Lower leg skin (tissue), 4 donors: ENCODE measurements at regions not wholly inside any gene's neighbourhood (a gene's known extent, or its start where the extent isn't known, plus 50 kb on each side); places are given as distances from the start of the nearest gene placed in this dataset.

Source experiments
- DNase-seq, 2 donors: peaks; one replicate each; pipeline ENCODE4 v3.0.0-alpha.2; 2019; ENCODE audit warnings: low spot score in 2 of 2
- H3K4me3 ChIP-seq: fragments of 200-600 bp; sonication (generic); 2 replicates; pipeline ENCODE4 v1.5.1; 2017; ENCODE audit warnings: mild to moderate bottlenecking, low read depth; ENCODE audit not compliant: poor library complexity, severe bottlenecking
- CTCF ChIP-seq, 3 donors: fragments of 450-650 bp; IDR thresholded peaks; one replicate each; pipeline ENCODE4 v1.5.1; 2016; ENCODE audit warnings: antibody characterized with exemption in 3 of 3, mild to moderate bottlenecking in 3 of 3, moderate library complexity in 2 of 3
- POLR2A ChIP-seq, 2 donors: fragments of 450-650 bp; IDR thresholded peaks; one replicate each; pipeline ENCODE4 v1.6.1; 2016 to 2017; ENCODE audit warnings: antibody characterized with exemption in 2 of 2, mild to moderate bottlenecking in 1 of 2, moderate library complexity in 1 of 2
- WGBS, 2 donors: methylation state at CpG; one replicate each; pipeline ENCODE4 v1.1.5; 2018; 5-methylcytosine and 5-hydroxymethylcytosine counted together
- intact Hi-C: fragments of 100-400 bp; cut with DNase I; formaldehyde crosslinking; loops from one replicate; pipeline ENCODE4 v1.15.0; 2023; ENCODE audit warnings: low total_unique reads

- no peak overlapping the region for H3K4me3 ChIP-seq
- WGBS, 2 donors: 87 to 93% methylated on average over 3 of the region's 3 CpGs
- no peak for TF ChIP-seq CTCF (IDR thresholded peaks at IDR 0.05)
- TF ChIP-seq POLR2A (IDR thresholded peaks at IDR 0.05): no peak
- no peak for DNase-seq
- intact Hi-C loops: no loop called here
These were observed 490.0 kb upstream of the ZFHX3 start for GRCh38 chr16:73537921-73538320.

- 65 to 67% methylated on average over 3 of the region's 3 CpGs for WGBS, 2 donors
- intact Hi-C loops: no loop called here
These were observed 489.0 kb upstream of the ZFHX3 start for GRCh38 chr16:73536931-73537330.

GRCh38 chr16:73531021-73531420, 483.1 kb upstream of the ZFHX3 start:
- no peak overlapping the region for H3K4me3 ChIP-seq
- TF ChIP-seq POLR2A (IDR thresholded peaks at IDR 0.05) (no peak), CTCF (IDR thresholded peaks at IDR 0.05) (no peak)
- intact Hi-C loops: no loop called here
- WGBS, 2 donors: 40 to 48% methylated on average over 3 of the region's 3 CpGs
- DNase-seq: no peak

More at GRCh38 chr16:73536931-73537330, 489.0 kb upstream of the ZFHX3 start:
- DNase-seq: no peak
- no peak overlapping the region for H3K4me3 ChIP-seq
- TF ChIP-seq CTCF (IDR thresholded peaks at IDR 0.05) (no peak), POLR2A (IDR thresholded peaks at IDR 0.05) (no peak)

- WGBS, 2 donors: 27 to 39% methylated on average over 1 of the region's 1 CpG
- TF ChIP-seq POLR2A (IDR thresholded peaks at IDR 0.05) (no peak), CTCF (IDR thresholded peaks at IDR 0.05) (no peak)
- no peak for DNase-seq
- intact Hi-C loops: no loop called here
- H3K4me3 ChIP-seq: no peak overlapping the region
These were observed 482.6 kb upstream of the ZFHX3 start for GRCh38 chr16:73530529-73530928.

GRCh38 chr16:73529303-73530012, 481.5 kb upstream of the ZFHX3 start:
- intact Hi-C loops: no loop called here
- WGBS, 2 donors: 87% methylated on average over 11 of the region's 11 CpGs

More at GRCh38 chr16:73529303-73530012, 481.5 kb upstream of the ZFHX3 start:
- no peak overlapping the region for H3K4me3 ChIP-seq
- no peak for TF ChIP-seq POLR2A (IDR thresholded peaks at IDR 0.05)
- TF ChIP-seq CTCF (IDR thresholded peaks at IDR 0.05): no peak
- DNase-seq: no peak
